ENCODE measurements at regions not wholly inside any gene's neighbourhood (a gene's known extent, or its start where the extent isn't known, plus 50 kb on each side); places are given as distances from the start of the nearest gene placed in this dataset.

DNA sequence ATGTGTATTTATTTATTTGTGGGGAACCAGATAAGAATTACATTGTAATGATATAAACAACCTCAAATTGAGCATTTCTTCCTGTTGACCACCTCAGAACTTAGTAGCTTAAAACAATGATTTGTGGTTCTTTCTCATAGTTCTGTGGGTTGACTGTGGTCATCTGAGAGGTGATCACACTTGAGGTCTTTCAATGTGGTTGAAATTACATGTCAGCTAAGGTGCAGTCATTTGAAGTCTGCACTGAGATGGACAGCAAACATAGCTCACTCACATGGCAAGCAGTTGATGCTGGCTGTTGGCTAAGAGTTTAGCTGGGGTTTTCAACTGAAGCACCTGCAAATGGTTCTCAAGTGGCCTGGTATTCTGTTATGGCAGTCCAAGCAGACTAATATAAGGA lies 436.7 kb upstream of the MAP3K7 start (continued):
- TF ChIP-seq, protein P1, sequence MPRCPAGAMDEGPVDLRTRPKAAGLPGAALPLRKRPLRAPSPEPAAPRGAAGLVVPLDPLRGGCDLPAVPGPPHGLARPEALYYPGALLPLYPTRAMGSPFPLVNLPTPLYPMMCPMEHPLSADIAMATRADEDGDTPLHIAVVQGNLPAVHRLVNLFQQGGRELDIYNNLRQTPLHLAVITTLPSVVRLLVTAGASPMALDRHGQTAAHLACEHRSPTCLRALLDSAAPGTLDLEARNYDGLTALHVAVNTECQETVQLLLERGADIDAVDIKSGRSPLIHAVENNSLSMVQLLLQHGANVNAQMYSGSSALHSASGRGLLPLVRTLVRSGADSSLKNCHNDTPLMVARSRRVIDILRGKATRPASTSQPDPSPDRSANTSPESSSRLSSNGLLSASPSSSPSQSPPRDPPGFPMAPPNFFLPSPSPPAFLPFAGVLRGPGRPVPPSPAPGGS (IDR thresholded peaks at IDR 0.05), result no peak
- no peak for TF ChIP-seq JUNB (IDR thresholded peaks at IDR 0.05)
- TF ChIP-seq BHLHE40 (IDR thresholded peaks at IDR 0.05; ENCODE audit: low read depth, low read length), result no peak
- TF ChIP-seq, protein P2, sequence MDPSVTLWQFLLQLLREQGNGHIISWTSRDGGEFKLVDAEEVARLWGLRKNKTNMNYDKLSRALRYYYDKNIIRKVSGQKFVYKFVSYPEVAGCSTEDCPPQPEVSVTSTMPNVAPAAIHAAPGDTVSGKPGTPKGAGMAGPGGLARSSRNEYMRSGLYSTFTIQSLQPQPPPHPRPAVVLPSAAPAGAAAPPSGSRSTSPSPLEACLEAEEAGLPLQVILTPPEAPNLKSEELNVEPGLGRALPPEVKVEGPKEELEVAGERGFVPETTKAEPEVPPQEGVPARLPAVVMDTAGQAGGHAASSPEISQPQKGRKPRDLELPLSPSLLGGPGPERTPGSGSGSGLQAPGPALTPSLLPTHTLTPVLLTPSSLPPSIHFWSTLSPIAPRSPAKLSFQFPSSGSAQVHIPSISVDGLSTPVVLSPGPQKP (IDR thresholded peaks at IDR 0.05; ENCODE audit: low read depth, low read length), result no peak

DNA sequence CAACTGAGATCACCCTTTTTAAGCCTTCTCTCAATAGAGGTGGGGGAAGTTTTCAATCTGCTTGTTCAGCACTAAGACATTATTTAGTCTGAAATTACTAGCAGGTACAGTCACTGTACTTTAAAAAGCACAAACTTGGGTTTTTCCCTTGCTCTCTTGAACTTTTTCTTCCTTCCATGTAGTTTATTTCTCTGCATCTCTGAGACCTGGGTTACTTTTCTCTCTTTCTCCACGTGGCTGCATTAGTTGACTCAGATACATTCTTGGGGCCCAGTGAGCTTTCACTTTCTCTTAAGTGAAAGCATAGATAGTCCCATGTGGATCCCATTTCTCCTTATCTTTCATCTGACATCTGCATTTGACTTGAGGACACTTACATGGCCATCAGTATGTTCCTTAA lies 433.9 kb upstream of the MAP3K7 start:
- CTCF ChIA-PET, result no interaction called here
- H3K9me3 ChIP-seq, result no peaks in the 10 kb centered on the region
- DNase-seq (ENCODE audit: low read depth in 1 of 2, low spot score in 1 of 2), result no peak
- FAIRE-seq, result no peak
- no peak overlapping the region for H3K27ac ChIP-seq
- 0% methylated on average over 1 of the region's 1 CpG for WGBS (ENCODE audit: missing lambda C conversion rate)
- POLR2A ChIA-PET, result no interaction called here
- H3K4me1 ChIP-seq, result no peaks in the 10 kb centered on the region
- no peak overlapping the region for H3K4me2 ChIP-seq
- H3K4me3 ChIP-seq, result no peak overlapping the region
- no peak for TF ChIP-seq BHLHE40 (IDR thresholded peaks at IDR 0.05; ENCODE audit: low read depth, low read length)
- ATAC-seq, result no peak

DNA sequence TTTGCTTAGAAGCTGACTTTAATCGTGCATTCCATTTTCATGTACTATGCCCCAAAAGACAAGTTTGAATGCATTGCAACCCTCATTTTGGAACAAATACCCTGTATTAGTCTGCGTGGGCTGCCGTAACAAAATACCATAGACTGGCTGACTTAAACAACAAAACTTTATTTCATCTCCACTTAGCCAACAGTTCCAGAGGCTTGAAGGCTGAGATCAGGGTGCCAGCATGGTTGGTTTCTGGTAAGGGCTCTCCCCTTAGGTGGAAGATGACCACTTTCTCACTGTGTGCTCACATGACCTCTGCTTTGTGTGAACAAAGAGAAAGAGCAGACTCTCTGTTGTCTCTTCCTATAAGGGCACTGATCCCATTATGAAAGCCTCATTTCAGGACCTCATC lies 431.7 kb upstream of the MAP3K7 start:
- ATAC-seq (no peak), FAIRE-seq (no peak), DNase-seq (ENCODE audit: low read depth in 1 of 2, low spot score in 1 of 2) (no peak)
- no peaks in the 10 kb centered on the region for H3K4me1 ChIP-seq
- H3K4me3 ChIP-seq, result no peak overlapping the region
- no peak overlapping the region for H3K27ac ChIP-seq
- POLR2A ChIA-PET, result no interaction called here
- 0% methylated on average over 3 of the region's 3 CpGs for WGBS (ENCODE audit: missing lambda C conversion rate)
- no peaks in the 10 kb centered on the region for H3K9me3 ChIP-seq
- CTCF ChIA-PET, result no interaction called here
- TF ChIP-seq SMC3 (IDR thresholded peaks at IDR 0.05), result no peak
- TF ChIP-seq SREBF2 (IDR thresholded peaks at IDR 0.05), result no peak
- no peak for TF ChIP-seq ESRRA (IDR thresholded peaks at IDR 0.05; ENCODE audit: borderline replicate concordance, low read length)
- TF ChIP-seq PHF8 (IDR thresholded peaks at IDR 0.05; ENCODE audit: borderline replicate concordance, low read depth), result no peak
- TF ChIP-seq, protein P3, sequence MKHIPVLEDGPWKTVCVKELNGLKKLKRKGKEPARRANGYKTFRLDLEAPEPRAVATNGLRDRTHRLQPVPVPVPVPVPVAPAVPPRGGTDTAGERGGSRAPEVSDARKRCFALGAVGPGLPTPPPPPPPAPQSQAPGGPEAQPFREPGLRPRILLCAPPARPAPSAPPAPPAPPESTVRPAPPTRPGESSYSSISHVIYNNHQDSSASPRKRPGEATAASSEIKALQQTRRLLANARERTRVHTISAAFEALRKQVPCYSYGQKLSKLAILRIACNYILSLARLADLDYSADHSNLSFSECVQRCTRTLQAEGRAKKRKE (CRISPR knock-in tag; IDR thresholded peaks at IDR 0.05; ENCODE audit: low read depth), result no peak
- TF ChIP-seq ZC3H11A (IDR thresholded peaks at IDR 0.05), result no peak
- TF ChIP-seq FOXS1 (CRISPR knock-in tag; IDR thresholded peaks at IDR 0.05), result no peak
- TF ChIP-seq, protein P4, sequence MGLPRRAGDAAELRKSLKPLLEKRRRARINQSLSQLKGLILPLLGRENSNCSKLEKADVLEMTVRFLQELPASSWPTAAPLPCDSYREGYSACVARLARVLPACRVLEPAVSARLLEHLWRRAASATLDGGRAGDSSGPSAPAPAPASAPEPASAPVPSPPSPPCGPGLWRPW (IDR thresholded peaks at IDR 0.05), result no peak
- TF ChIP-seq, protein P5, sequence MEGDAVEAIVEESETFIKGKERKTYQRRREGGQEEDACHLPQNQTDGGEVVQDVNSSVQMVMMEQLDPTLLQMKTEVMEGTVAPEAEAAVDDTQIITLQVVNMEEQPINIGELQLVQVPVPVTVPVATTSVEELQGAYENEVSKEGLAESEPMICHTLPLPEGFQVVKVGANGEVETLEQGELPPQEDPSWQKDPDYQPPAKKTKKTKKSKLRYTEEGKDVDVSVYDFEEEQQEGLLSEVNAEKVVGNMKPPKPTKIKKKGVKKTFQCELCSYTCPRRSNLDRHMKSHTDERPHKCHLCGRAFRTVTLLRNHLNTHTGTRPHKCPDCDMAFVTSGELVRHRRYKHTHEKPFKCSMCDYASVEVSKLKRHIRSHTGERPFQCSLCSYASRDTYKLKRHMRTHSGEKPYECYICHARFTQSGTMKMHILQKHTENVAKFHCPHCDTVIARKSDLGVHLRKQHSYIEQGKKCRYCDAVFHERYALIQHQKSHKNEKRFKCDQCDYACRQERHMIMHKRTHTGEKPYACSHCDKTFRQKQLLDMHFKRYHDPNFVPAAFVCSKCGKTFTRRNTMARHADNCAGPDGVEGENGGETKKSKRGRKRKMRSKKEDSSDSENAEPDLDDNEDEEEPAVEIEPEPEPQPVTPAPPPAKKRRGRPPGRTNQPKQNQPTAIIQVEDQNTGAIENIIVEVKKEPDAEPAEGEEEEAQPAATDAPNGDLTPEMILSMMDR (IDR thresholded peaks at IDR 0.05), result no peak
- TF ChIP-seq, protein P6, sequence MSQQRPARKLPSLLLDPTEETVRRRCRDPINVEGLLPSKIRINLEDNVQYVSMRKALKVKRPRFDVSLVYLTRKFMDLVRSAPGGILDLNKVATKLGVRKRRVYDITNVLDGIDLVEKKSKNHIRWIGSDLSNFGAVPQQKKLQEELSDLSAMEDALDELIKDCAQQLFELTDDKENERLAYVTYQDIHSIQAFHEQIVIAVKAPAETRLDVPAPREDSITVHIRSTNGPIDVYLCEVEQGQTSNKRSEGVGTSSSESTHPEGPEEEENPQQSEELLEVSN (IDR thresholded peaks at IDR 0.05; ENCODE audit: borderline replicate concordance, low read depth), result no peak
- TF ChIP-seq HOXB13 (CRISPR knock-in tag; IDR thresholded peaks at IDR 0.05; ENCODE audit: low read depth), result no peak
- TF ChIP-seq NFE2L2 (conservative IDR thresholded peaks at IDR 0.05; ENCODE audit: low read length), result no peak
- no peak overlapping the region for H3K4me2 ChIP-seq

DNA sequence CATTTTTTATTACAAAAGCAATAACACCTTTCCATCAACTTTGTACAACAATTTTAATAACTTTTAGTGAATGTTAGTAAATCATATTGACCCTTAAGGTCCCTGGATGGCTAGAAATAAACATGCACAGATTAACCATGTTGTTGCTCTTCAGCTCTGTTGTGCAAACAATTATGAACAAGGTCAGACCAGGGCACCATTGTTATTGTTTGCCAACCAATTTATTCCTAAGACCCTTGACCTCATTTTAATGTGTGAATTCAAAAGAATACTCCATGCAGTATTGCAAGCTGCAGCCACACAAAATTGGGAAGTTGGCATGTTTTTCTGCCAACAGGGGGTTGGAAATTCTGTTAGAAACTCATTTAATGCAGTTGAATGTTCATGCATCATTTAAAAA lies 426.6 kb upstream of the MAP3K7 start:
- DNase-seq (ENCODE audit: low read depth in 1 of 2, low spot score in 1 of 2) (no peak), FAIRE-seq (no peak), ATAC-seq (no peak)
- H3K9me3 ChIP-seq, result no peaks in the 10 kb centered on the region
- H3K4me3 ChIP-seq, result no peak overlapping the region
- no peaks in the 10 kb centered on the region for H3K4me1 ChIP-seq
- no peak for TF ChIP-seq EP300 (IDR thresholded peaks at IDR 0.05)
- no peak for TF ChIP-seq BHLHE40 (IDR thresholded peaks at IDR 0.05; ENCODE audit: low read depth, low read length)
- TF ChIP-seq, protein P7, sequence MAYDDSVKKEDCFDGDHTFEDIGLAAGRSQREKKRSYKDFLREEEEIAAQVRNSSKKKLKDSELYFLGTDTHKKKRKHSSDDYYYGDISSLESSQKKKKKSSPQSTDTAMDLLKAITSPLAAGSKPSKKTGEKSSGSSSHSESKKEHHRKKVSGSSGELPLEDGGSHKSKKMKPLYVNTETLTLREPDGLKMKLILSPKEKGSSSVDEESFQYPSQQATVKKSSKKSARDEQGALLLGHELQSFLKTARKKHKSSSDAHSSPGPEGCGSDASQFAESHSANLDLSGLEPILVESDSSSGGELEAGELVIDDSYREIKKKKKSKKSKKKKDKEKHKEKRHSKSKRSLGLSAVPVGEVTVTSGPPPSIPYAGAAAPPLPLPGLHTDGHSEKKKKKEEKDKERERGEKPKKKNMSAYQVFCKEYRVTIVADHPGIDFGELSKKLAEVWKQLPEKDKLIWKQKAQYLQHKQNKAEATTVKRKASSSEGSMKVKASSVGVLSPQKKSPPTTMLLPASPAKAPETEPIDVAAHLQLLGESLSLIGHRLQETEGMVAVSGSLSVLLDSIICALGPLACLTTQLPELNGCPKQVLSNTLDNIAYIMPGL (CRISPR knock-in tag; IDR thresholded peaks at IDR 0.05; ENCODE audit: borderline replicate concordance), result no peak
- no peak for TF ChIP-seq MYC (IDR thresholded peaks at IDR 0.05; ENCODE audit: borderline replicate concordance, low read length)
- TF ChIP-seq GATA3 (IDR thresholded peaks at IDR 0.05; ENCODE audit: borderline replicate concordance), result no peak
- CTCF ChIA-PET, result no interaction called here
- H3K4me2 ChIP-seq, result no peak overlapping the region
- no peak overlapping the region for H3K27ac ChIP-seq
- POLR2A ChIA-PET, result no interaction called here
